Lower leg skin (tissue), 3 donors: ENCODE measurements at regions not wholly inside any gene's neighbourhood (a gene's known extent, or its start where the extent isn't known, plus 50 kb on each side); places are given as distances from the start of the nearest gene placed in this dataset.

ENCODE experiments used
- POLR2A ChIP-seq, 2 donors: fragments of 450-650 bp; IDR thresholded peaks; one replicate each; pipeline ENCODE4 v1.6.1; 2016 to 2017; ENCODE audit warnings: antibody characterized with exemption in 2 of 2, mild to moderate bottlenecking in 1 of 2, moderate library complexity in 1 of 2
- TF ChIP-seq, protein P1 (sequence below), 3 donors: fragments of 450-650 bp; IDR thresholded peaks; one replicate each; pipeline ENCODE4 v1.5.1; 2016; ENCODE audit warnings: antibody characterized with exemption in 3 of 3, mild to moderate bottlenecking in 3 of 3, moderate library complexity in 2 of 3

DNA sequence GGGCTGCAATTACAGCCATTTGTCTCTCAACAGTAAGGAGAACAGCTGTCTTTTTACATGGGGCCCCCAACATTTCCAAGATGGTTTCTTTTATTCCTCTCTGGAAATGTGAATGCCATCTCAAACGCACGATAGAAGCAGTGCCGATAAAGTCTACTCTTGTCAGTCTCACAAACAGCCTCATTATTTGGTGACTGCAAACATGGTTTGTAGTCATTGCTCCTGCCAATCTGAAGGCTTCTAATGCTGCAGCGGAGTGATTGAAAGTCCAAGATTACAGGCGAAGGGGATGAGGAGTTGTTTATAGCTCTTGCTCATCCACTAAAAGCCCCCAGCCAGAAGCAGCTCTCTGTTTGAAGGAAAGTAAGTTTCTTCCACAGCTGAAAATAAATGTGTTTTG lies 657.1 kb downstream of the CBLN4 start:
- TF ChIP-seq, protein P1, sequence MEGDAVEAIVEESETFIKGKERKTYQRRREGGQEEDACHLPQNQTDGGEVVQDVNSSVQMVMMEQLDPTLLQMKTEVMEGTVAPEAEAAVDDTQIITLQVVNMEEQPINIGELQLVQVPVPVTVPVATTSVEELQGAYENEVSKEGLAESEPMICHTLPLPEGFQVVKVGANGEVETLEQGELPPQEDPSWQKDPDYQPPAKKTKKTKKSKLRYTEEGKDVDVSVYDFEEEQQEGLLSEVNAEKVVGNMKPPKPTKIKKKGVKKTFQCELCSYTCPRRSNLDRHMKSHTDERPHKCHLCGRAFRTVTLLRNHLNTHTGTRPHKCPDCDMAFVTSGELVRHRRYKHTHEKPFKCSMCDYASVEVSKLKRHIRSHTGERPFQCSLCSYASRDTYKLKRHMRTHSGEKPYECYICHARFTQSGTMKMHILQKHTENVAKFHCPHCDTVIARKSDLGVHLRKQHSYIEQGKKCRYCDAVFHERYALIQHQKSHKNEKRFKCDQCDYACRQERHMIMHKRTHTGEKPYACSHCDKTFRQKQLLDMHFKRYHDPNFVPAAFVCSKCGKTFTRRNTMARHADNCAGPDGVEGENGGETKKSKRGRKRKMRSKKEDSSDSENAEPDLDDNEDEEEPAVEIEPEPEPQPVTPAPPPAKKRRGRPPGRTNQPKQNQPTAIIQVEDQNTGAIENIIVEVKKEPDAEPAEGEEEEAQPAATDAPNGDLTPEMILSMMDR (IDR thresholded peaks at IDR 0.05): no peak
- TF ChIP-seq POLR2A (IDR thresholded peaks at IDR 0.05): no peak
